Astrocyte (in vitro differentiated cells and primary cell): ENCODE measurements at regions not wholly inside any gene's neighbourhood (a gene's known extent, or its start where the extent isn't known, plus 50 kb on each side); places are given as distances from the start of the nearest gene placed in this dataset.

Source experiments
- DNase-seq: peaks from one replicate; pipeline ENCODE4 v3.0.0-alpha.2; 2010; ENCODE audit warnings: low read depth
- FAIRE-seq: peaks from 2 replicates; lab custom pipeline; 2011; peaks lifted over from hg19 to GRCh38; lab: Jason Lieb, UNC
- H2AFZ ChIP-seq: 2 replicates; pipeline ENCODE4 v1.6.0; 2012; ENCODE audit warnings: low read depth, low read length, inconsistent platforms
- H3K27ac ChIP-seq: 2 replicates; pipeline ENCODE4 v1.5.1; 2011; ENCODE audit warnings: low read depth, low read length, inconsistent platforms
- H3K27me3 ChIP-seq: 2 replicates; pipeline ENCODE4 v1.6.0; 2011; ENCODE audit warnings: low read length, inconsistent platforms; ENCODE audit not compliant: insufficient read depth
- H3K36me3 ChIP-seq: 2 replicates; pipeline ENCODE4 v1.5.1; 2011; ENCODE audit warnings: low read length, inconsistent platforms; ENCODE audit not compliant: insufficient read depth
- H3K4me1 ChIP-seq: 2 replicates; pipeline ENCODE4 v1.5.1; 2011; ENCODE audit warnings: low read length, inconsistent platforms; ENCODE audit not compliant: insufficient read depth
- H3K4me2 ChIP-seq: 2 replicates; pipeline ENCODE4 v1.6.0; 2012; ENCODE audit warnings: low read length, inconsistent platforms
- H3K4me3 ChIP-seq: 2 replicates; pipeline ENCODE4 v1.5.1; 2011; ENCODE audit warnings: low read depth, mild to moderate bottlenecking, low read length, inconsistent platforms; ENCODE audit not compliant: insufficient read depth
- H3K79me2 ChIP-seq: 2 replicates; pipeline ENCODE4 v1.6.0; 2012; ENCODE audit warnings: mild to moderate bottlenecking, low read length, inconsistent platforms; ENCODE audit not compliant: insufficient read depth
- H3K9ac ChIP-seq: 2 replicates; pipeline ENCODE4 v1.6.0; 2012; ENCODE audit warnings: mild to moderate bottlenecking, low read length, inconsistent platforms
- H3K9me3 ChIP-seq: 2 replicates; pipeline ENCODE4 v1.5.1; 2012; ENCODE audit warnings: low read depth, mild to moderate bottlenecking, low read length, inconsistent platforms; ENCODE audit not compliant: insufficient read depth
- H4K20me1 ChIP-seq: 2 replicates; pipeline ENCODE4 v1.6.0; 2012; ENCODE audit warnings: low read length, inconsistent platforms; ENCODE audit not compliant: insufficient read depth
- H3K27ac Mint-ChIP-seq: one replicate; pipeline ENCODE4 v1.8.0; 2021; ENCODE audit warnings: mild to moderate bottlenecking, mixed read lengths; ENCODE audit not compliant: unreplicated experiment
- H3K27me3 Mint-ChIP-seq: one replicate; pipeline ENCODE4 v1.8.0; 2021; ENCODE audit warnings: low read depth, mixed read lengths; ENCODE audit not compliant: unreplicated experiment
- H3K36me3 Mint-ChIP-seq: one replicate; pipeline ENCODE4 v1.8.0; 2021; ENCODE audit warnings: low read depth, mixed read lengths; ENCODE audit not compliant: unreplicated experiment
- H3K4me1 Mint-ChIP-seq: one replicate; pipeline ENCODE4 v1.8.0; 2021; ENCODE audit warnings: low read depth, mixed read lengths; ENCODE audit not compliant: unreplicated experiment
- H3K4me3 Mint-ChIP-seq: one replicate; pipeline ENCODE4 v1.8.0; 2021; ENCODE audit warnings: mild to moderate bottlenecking, moderate library complexity, mixed read lengths; ENCODE audit not compliant: unreplicated experiment
- H3K9me3 Mint-ChIP-seq: one replicate; pipeline ENCODE4 v1.8.0; 2021; ENCODE audit warnings: mild to moderate bottlenecking, mixed read lengths; ENCODE audit not compliant: unreplicated experiment
- EZH2 ChIP-seq: IDR thresholded peaks from 2 replicates; pipeline ENCODE4 v1.6.1; 2012; ENCODE audit warnings: mild to moderate bottlenecking, low read length, inconsistent platforms; ENCODE audit not compliant: insufficient read depth
- TF ChIP-seq, protein P1 (sequence below): IDR thresholded peaks from 2 replicates; pipeline ENCODE4 v1.5.1; 2011; ENCODE audit warnings: low read depth, mild to moderate bottlenecking, inconsistent platforms, low read length, moderate library complexity; ENCODE audit not compliant: insufficient read depth

DNA sequence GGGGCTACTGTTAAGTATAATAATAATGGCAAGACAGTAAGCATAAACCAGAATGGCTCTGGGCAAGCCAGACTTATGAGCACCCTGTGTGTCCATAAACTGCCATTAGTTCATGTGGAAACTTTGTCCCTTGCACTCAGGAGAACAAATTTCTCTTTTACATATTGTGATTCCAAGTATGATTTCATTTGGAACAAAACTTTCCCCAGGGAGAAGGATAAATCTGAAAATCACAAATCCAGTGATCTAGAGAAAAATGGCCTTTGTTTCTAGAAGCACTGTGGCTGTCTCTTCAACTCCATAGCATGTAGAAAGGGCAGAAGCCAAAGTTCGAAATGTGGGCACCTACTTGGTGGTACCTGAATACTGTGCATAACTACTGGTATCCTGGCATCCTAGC is 823.7 kb upstream of the SOX11 start:
- Mint-ChIP-seq H3K9me3 (no peaks in the 10 kb centered on the region), H3K27ac (no peak overlapping the region), H3K4me3 (no peak overlapping the region), H3K4me1 (no peaks in the 10 kb centered on the region), H3K36me3 (no peaks in the 10 kb centered on the region), H3K27me3 (no peaks in the 10 kb centered on the region)
- Histone ChIP-seq H3K79me2 (no peaks in the 10 kb centered on the region), H3K27ac (no peak overlapping the region), H3K4me3 (no peak overlapping the region), H4K20me1 (no peaks in the 10 kb centered on the region), H2AFZ (no peak overlapping the region), H3K4me1 (no peaks in the 10 kb centered on the region), H3K9ac (no peak overlapping the region), H3K4me2 (no peak overlapping the region), H3K36me3 (no peaks in the 10 kb centered on the region), H3K27me3 (no peaks in the 10 kb centered on the region), H3K9me3 (no peaks in the 10 kb centered on the region)
- FAIRE-seq: no peak
- TF ChIP-seq, protein P1, sequence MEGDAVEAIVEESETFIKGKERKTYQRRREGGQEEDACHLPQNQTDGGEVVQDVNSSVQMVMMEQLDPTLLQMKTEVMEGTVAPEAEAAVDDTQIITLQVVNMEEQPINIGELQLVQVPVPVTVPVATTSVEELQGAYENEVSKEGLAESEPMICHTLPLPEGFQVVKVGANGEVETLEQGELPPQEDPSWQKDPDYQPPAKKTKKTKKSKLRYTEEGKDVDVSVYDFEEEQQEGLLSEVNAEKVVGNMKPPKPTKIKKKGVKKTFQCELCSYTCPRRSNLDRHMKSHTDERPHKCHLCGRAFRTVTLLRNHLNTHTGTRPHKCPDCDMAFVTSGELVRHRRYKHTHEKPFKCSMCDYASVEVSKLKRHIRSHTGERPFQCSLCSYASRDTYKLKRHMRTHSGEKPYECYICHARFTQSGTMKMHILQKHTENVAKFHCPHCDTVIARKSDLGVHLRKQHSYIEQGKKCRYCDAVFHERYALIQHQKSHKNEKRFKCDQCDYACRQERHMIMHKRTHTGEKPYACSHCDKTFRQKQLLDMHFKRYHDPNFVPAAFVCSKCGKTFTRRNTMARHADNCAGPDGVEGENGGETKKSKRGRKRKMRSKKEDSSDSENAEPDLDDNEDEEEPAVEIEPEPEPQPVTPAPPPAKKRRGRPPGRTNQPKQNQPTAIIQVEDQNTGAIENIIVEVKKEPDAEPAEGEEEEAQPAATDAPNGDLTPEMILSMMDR: no peak
- no peak for TF ChIP-seq EZH2
- DNase-seq: no peak

DNA sequence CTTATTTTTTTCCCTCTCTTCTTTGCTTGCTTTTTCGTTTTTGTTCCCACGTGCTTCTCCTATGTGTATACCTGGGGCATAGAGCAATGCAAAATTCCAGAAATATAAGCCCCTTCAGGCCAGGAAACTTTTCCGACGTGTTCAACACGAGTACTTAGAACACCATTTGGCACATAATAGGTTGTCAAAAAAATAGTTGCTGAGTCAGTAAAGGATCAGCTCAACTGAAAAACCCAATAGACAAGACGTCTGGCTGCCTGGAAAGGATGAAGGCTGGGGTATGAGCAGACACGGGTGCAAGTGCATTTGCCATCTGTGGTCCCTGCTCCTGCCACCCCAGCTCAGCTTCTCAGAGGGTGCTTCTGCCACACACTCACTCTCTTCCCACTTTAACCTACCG is 823.0 kb upstream of the SOX11 start:
- Mint-ChIP-seq H3K4me3 (no peak overlapping the region), H3K27me3 (no peaks in the 10 kb centered on the region), H3K27ac (no peak overlapping the region), H3K36me3 (no peaks in the 10 kb centered on the region), H3K4me1 (no peaks in the 10 kb centered on the region), H3K9me3 (no peaks in the 10 kb centered on the region)
- H3K27ac ChIP-seq: no peak overlapping the region
- no peak overlapping the region for H3K4me3 ChIP-seq
- no peaks in the 10 kb centered on the region for H3K9me3 ChIP-seq
- no peaks in the 10 kb centered on the region for H3K79me2 ChIP-seq
- H2AFZ ChIP-seq: no peak overlapping the region
- H3K9ac ChIP-seq: no peak overlapping the region
- no peak overlapping the region for H3K4me2 ChIP-seq
- no peaks in the 10 kb centered on the region for H4K20me1 ChIP-seq
- TF ChIP-seq, protein P1: no peak
- TF ChIP-seq EZH2: no peak
- DNase-seq (no peak), FAIRE-seq (no peak)
- no peaks in the 10 kb centered on the region for H3K36me3 ChIP-seq
- no peaks in the 10 kb centered on the region for H3K4me1 ChIP-seq
- H3K27me3 ChIP-seq: no peaks in the 10 kb centered on the region

DNA sequence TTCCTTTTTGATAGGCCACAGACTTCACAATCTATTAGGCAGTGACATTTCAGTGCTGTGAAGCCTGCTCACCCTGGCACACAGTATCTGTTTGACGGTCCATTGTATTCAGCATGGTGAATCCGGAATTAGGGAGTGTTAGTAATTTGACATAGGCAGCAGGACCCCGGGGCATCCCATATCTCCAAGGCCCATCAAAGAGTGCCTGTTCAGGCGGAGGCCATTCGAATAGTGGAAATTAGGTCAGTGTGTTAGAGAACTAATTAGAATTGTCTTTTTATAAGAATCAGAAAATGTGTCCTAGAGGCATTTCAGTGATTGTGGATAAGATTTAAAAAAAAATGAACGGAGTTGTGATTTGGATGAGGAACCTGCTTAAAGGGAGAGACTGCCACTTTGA is 818.8 kb upstream of the SOX11 start:
- no peak for FAIRE-seq
- Histone ChIP-seq H3K9ac (no peak overlapping the region), H3K27me3 (no peaks in the 10 kb centered on the region), H2AFZ (no peak overlapping the region), H4K20me1 (no peaks in the 10 kb centered on the region), H3K4me2 (no peak overlapping the region), H3K27ac (no peak overlapping the region), H3K4me1 (no peaks in the 10 kb centered on the region), H3K36me3 (no peaks in the 10 kb centered on the region), H3K79me2 (no peaks in the 10 kb centered on the region), H3K9me3 (no peaks in the 10 kb centered on the region), H3K4me3 (no peak overlapping the region)
- Mint-ChIP-seq H3K4me1 (no peaks in the 10 kb centered on the region), H3K36me3 (no peaks in the 10 kb centered on the region), H3K9me3 (peaks cover 1% of the 10 kb centered on the region), H3K27me3 (no peaks in the 10 kb centered on the region), H3K4me3 (no peak overlapping the region), H3K27ac (no peak overlapping the region)
- DNase-seq: no peak
- TF ChIP-seq, protein P1: no peak
- TF ChIP-seq EZH2: no peak
